ENCODE measurements at regions not wholly inside any gene's neighbourhood (a gene's known extent, or its start where the extent isn't known, plus 50 kb on each side); places are given as distances from the start of the nearest gene placed in this dataset.

GRCh38 chr3:147854542-147854941 is 445.4 kb downstream of the ZIC1 start:
- Histone ChIP-seq H3K27ac (no peak overlapping the region), H3K9ac (no peak overlapping the region), H3K4me1 (no peaks in the 10 kb centered on the region), H3K27me3 (ENCODE audit: control insufficient read depth, insufficient read depth, low read length) (no peaks in the 10 kb centered on the region), H3K4me3 (ENCODE audit: low read depth, low read length) (no peak overlapping the region), H3K79me2 (no peaks in the 10 kb centered on the region), H3K9me3 (ENCODE audit: control insufficient read depth, low read length) (no peaks in the 10 kb centered on the region), H3K36me3 (ENCODE audit: control insufficient read depth, insufficient read depth, low read length) (no peaks in the 10 kb centered on the region), H2AFZ (no peak overlapping the region), H3K4me2 (ENCODE audit: low read length) (no peak overlapping the region)
- TF ChIP-seq, protein P1, sequence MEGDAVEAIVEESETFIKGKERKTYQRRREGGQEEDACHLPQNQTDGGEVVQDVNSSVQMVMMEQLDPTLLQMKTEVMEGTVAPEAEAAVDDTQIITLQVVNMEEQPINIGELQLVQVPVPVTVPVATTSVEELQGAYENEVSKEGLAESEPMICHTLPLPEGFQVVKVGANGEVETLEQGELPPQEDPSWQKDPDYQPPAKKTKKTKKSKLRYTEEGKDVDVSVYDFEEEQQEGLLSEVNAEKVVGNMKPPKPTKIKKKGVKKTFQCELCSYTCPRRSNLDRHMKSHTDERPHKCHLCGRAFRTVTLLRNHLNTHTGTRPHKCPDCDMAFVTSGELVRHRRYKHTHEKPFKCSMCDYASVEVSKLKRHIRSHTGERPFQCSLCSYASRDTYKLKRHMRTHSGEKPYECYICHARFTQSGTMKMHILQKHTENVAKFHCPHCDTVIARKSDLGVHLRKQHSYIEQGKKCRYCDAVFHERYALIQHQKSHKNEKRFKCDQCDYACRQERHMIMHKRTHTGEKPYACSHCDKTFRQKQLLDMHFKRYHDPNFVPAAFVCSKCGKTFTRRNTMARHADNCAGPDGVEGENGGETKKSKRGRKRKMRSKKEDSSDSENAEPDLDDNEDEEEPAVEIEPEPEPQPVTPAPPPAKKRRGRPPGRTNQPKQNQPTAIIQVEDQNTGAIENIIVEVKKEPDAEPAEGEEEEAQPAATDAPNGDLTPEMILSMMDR (IDR thresholded peaks at IDR 0.05) = no peak

- Histone ChIP-seq H3K36me3 (ENCODE audit: control insufficient read depth, insufficient read depth, low read length) (no peaks in the 10 kb centered on the region), H3K27ac (no peak overlapping the region)
- TF ChIP-seq, protein P1 (IDR thresholded peaks at IDR 0.05) = no peak
These were observed 455.7 kb downstream of the ZIC1 start for GRCh38 chr3:147864754-147865354.

GRCh38 chr3:147866561-147866960 is 457.4 kb downstream of the ZIC1 start:
- Histone ChIP-seq H2AFZ (no peak overlapping the region), H3K36me3 (ENCODE audit: control insufficient read depth, insufficient read depth, low read length) (no peaks in the 10 kb centered on the region), H3K27me3 (ENCODE audit: control insufficient read depth, insufficient read depth, low read length) (no peaks in the 10 kb centered on the region), H3K4me2 (ENCODE audit: low read length) (no peak overlapping the region), H3K79me2 (no peaks in the 10 kb centered on the region), H3K9ac (no peak overlapping the region), H3K4me1 (no peaks in the 10 kb centered on the region), H3K27ac (no peak overlapping the region), H3K4me3 (ENCODE audit: low read depth, low read length) (no peak overlapping the region), H3K9me3 (ENCODE audit: control insufficient read depth, low read length) (no peaks in the 10 kb centered on the region)
- TF ChIP-seq, protein P1 (IDR thresholded peaks at IDR 0.05) = no peak

More at GRCh38 chr3:147864754-147865354, 455.7 kb downstream of the ZIC1 start:
- Histone ChIP-seq H3K4me3 (ENCODE audit: low read depth, low read length) (no peak overlapping the region), H3K27me3 (ENCODE audit: control insufficient read depth, insufficient read depth, low read length) (no peaks in the 10 kb centered on the region), H3K79me2 (no peaks in the 10 kb centered on the region), H3K4me1 (no peaks in the 10 kb centered on the region), H2AFZ (no peak overlapping the region), H3K9ac (no peak overlapping the region), H3K9me3 (ENCODE audit: control insufficient read depth, low read length) (no peaks in the 10 kb centered on the region), H3K4me2 (ENCODE audit: low read length) (no peak overlapping the region)

GRCh38 chr3:147872568-147872967 is 463.4 kb downstream of the ZIC1 start:
- H3K4me1 ChIP-seq = no peaks in the 10 kb centered on the region
- no peaks in the 10 kb centered on the region for H3K27me3 ChIP-seq (ENCODE audit: control insufficient read depth, insufficient read depth, low read length)
- H3K36me3 ChIP-seq (ENCODE audit: control insufficient read depth, insufficient read depth, low read length) = no peaks in the 10 kb centered on the region
- no peak overlapping the region for H3K4me3 ChIP-seq (ENCODE audit: low read depth, low read length)
- no peak overlapping the region for H2AFZ ChIP-seq
- no peaks in the 10 kb centered on the region for H3K9me3 ChIP-seq (ENCODE audit: control insufficient read depth, low read length)
- no peak overlapping the region for H3K9ac ChIP-seq
- no peaks in the 10 kb centered on the region for H3K79me2 ChIP-seq
- H3K4me2 ChIP-seq (ENCODE audit: low read length) = no peak overlapping the region
- H3K27ac ChIP-seq = no peak overlapping the region
- TF ChIP-seq, protein P1 (IDR thresholded peaks at IDR 0.05) = no peak

DNA sequence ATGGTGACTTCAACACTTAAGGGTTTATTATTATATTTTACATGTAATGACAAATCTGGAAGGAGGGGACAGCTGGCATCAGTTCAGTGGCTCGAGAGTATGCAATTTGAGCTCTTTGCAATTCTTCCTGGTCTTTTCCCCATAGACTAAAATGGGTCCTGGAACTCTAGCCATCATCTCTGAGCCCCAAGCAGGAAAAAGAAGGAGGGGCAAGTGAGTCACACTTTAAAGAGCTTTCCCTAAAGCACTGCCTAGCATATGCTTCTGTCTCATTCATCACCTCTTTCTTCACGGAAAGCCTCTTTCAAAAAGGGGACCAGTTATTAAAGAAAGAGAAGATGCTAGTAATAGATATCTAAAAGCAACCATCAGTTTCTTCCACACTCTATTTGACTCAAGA is 466.3 kb downstream of the ZIC1 start:
- Histone ChIP-seq H2AFZ (no peak overlapping the region), H3K9ac (no peak overlapping the region), H3K4me3 (ENCODE audit: low read depth, low read length) (no peak overlapping the region), H3K27ac (no peak overlapping the region), H3K4me1 (no peaks in the 10 kb centered on the region), H3K27me3 (ENCODE audit: control insufficient read depth, insufficient read depth, low read length) (no peaks in the 10 kb centered on the region), H3K9me3 (ENCODE audit: control insufficient read depth, low read length) (no peaks in the 10 kb centered on the region), H3K79me2 (no peaks in the 10 kb centered on the region), H3K36me3 (ENCODE audit: control insufficient read depth, insufficient read depth, low read length) (no peaks in the 10 kb centered on the region), H3K4me2 (ENCODE audit: low read length) (no peak overlapping the region)
- TF ChIP-seq, protein P1 (IDR thresholded peaks at IDR 0.05) = no peak

Data from parathyroid adenoma (tissue), 2 donors.